Activated CD4-positive, alpha-beta T cell treated with anti-CD3 and anti-CD28 coated beads for 36 hours (primary cell): ENCODE measurements at regions not wholly inside any gene's neighbourhood (a gene's known extent, or its start where the extent isn't known, plus 50 kb on each side); places are given as distances from the start of the nearest gene placed in this dataset.

Experiments used
- ATAC-seq: fragments of 200-7000 bp; cut with Tn5 transposase; one replicate; pipeline ENCODE4 v1.10.0; 2021; ENCODE audit warnings: mild to moderate bottlenecking, moderate library complexity
- CTCF ChIA-PET: fragments of 350-600 bp; sonication (Branson Sonifier 250); formaldehyde crosslinking; loops from one replicate; lab custom pipeline; 2021; ENCODE audit warnings: antibody characterized with exemption; lab: Charles Lee
- POLR2A ChIA-PET: fragments of 350-600 bp; sonication (Branson Sonifier 250); formaldehyde crosslinking; loops from one replicate; lab custom pipeline; 2021; ENCODE audit warnings: antibody characterized with exemption, inconsistent platforms; lab: Charles Lee
- DNase-seq: peaks from one replicate; pipeline ENCODE4 v3.0.0-alpha.2; 2020
- H3K27ac Mint-ChIP-seq: one replicate; pipeline ENCODE4 v1.8.0; 2021; ENCODE audit warnings: mixed read lengths
- H3K27me3 Mint-ChIP-seq: one replicate; pipeline ENCODE4 v1.8.0; 2021; ENCODE audit warnings: mixed read lengths
- H3K36me3 Mint-ChIP-seq: one replicate; pipeline ENCODE4 v1.8.0; 2021; ENCODE audit warnings: low read depth, mixed read lengths
- H3K4me1 Mint-ChIP-seq: one replicate; pipeline ENCODE4 v1.8.0; 2021; ENCODE audit warnings: mixed read lengths
- H3K4me3 Mint-ChIP-seq: one replicate; pipeline ENCODE4 v1.8.0; 2021; ENCODE audit warnings: mild to moderate bottlenecking, moderate library complexity, mixed read lengths
- H3K9me3 Mint-ChIP-seq: one replicate; pipeline ENCODE4 v1.8.0; 2021; ENCODE audit warnings: low read depth, mixed read lengths
- intact Hi-C, 2 experiments: fragments of 100-400 bp; cut with DNase I in 1 of 2; cut with micrococcal nuclease in 1 of 2; formaldehyde crosslinking; loops; one replicate each; pipeline versions ENCODE4 v1.14.2 to v1.15.1; 2022 to 2024; cut with DNase I, micrococcal nuclease

DNA sequence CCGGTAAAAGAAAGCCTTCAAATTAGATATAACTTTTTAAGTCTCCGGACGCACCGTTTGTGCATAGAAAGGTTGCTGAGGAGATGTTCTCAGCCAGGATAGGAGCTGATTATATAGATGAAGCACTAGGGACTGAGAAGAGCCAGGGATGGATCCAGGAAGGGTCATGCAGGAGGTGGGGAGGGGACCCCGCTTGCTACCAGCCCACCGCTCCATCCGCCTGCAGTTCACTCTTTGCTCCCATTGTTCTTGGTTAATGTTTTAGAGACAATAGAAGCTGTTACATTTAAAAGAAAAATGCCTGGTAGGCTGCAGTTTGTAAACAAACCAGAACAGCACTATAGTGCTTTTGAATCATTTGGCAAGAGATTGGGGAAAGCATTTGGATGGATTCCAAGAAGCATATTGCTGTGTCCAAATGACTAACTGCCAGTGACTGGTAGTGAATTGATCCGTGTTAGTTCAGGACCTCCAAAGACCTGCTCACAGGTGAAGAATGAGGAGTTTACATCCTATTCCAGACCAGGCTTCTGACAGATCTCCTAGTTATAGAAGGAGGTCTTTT is 175.9 kb upstream of the TAC1 start:
- ATAC-seq: no peak
- ChIA-PET POLR2A (no interaction called here), CTCF (no interaction called here)
- DNase-seq: no peak
- intact Hi-C loops: no loop called here
- H3K4me1 Mint-ChIP-seq: no peaks in the 10 kb centered on the region
- H3K36me3 Mint-ChIP-seq: no peaks in the 10 kb centered on the region
- H3K27me3 Mint-ChIP-seq: no peaks in the 10 kb centered on the region
- no peak overlapping the region for H3K27ac Mint-ChIP-seq
- H3K4me3 Mint-ChIP-seq: no peak overlapping the region
- peaks cover 26% of the 10 kb centered on the region for H3K9me3 Mint-ChIP-seq

DNA sequence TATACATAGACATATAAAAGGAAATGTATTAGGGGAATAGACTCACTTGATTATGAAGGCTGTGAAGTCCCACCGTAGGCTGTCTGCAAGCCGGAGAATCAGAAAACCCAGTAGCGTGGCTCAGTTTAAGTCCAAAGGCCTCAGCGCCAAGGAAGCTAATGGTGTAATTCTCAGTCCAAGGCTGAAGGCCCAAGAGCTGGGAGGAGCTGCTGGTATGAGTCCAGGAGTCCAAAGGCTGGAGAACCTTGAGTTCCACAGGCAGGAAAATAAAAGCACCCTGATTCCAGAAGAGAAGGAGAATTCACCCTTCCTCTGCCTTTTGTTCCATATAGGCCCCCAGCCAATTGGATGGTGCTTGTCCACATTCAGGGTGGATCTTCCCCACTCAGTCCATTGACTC is 166.2 kb upstream of the TAC1 start:
- no peak overlapping the region for H3K4me3 Mint-ChIP-seq
- intact Hi-C loops: no loop called here
- H3K27ac Mint-ChIP-seq: no peak overlapping the region
- H3K36me3 Mint-ChIP-seq: no peaks in the 10 kb centered on the region
- ATAC-seq (no peak), DNase-seq (no peak)
- peaks cover 4% of the 10 kb centered on the region for H3K9me3 Mint-ChIP-seq
- no peaks in the 10 kb centered on the region for H3K4me1 Mint-ChIP-seq
- POLR2A ChIA-PET: no interaction called here
- H3K27me3 Mint-ChIP-seq: no peaks in the 10 kb centered on the region
- CTCF ChIA-PET: no interaction called here

DNA sequence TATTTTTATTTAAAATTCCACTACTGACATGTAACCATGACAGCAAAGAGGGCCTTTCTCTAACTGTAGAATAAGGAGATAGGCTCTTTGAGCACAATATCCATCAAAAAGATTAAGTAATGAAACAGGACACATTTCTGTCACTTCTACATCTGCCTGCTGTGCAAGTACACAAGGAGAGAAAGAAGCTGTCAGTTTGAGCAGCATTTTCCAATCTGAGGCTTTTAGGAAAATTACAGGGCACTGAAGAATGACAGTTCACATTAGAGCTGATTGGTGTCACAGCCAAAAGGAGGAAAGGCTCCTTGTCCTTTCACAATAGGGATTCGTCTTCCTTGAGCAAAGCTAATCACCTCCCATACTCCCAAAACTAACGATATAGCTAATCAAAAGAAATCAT is 158.8 kb upstream of the TAC1 start:
- no peak for DNase-seq
- Mint-ChIP-seq H3K27me3 (no peaks in the 10 kb centered on the region), H3K4me3 (no peak overlapping the region), H3K4me1 (no peaks in the 10 kb centered on the region), H3K36me3 (no peaks in the 10 kb centered on the region), H3K27ac (no peak overlapping the region), H3K9me3 (no peaks in the 10 kb centered on the region)
- CTCF ChIA-PET: no interaction called here
- POLR2A ChIA-PET: no interaction called here
- ATAC-seq: no peak
- intact Hi-C loops: no loop called here

DNA sequence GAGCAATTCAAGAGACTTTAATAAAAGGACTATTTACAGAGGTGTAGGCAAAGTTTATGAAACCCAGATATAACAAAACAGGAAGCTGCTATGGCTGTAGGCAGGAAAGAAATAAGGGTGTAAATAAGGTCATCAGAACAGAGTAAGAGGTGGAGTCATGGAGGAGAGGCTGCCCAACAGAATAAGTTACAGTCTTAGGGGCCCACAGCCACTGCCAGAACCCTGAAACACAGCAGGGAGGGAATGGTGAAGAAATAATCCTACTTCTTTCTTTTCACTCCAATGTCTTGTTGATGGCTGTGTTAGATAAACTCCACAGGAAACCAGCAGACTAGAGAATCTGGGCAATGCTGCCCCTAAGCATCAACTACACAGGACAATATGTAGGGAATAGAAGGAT is 155.8 kb upstream of the TAC1 start:
- no peaks in the 10 kb centered on the region for H3K27me3 Mint-ChIP-seq
- H3K9me3 Mint-ChIP-seq: peaks cover 2% of the 10 kb centered on the region
- no peak overlapping the region for H3K4me3 Mint-ChIP-seq
- intact Hi-C loops: no loop called here
- no peaks in the 10 kb centered on the region for H3K4me1 Mint-ChIP-seq
- no peak overlapping the region for H3K27ac Mint-ChIP-seq
- CTCF ChIA-PET: no interaction called here
- ATAC-seq (no peak), DNase-seq (no peak)
- H3K36me3 Mint-ChIP-seq: no peaks in the 10 kb centered on the region
- POLR2A ChIA-PET: no interaction called here

DNA sequence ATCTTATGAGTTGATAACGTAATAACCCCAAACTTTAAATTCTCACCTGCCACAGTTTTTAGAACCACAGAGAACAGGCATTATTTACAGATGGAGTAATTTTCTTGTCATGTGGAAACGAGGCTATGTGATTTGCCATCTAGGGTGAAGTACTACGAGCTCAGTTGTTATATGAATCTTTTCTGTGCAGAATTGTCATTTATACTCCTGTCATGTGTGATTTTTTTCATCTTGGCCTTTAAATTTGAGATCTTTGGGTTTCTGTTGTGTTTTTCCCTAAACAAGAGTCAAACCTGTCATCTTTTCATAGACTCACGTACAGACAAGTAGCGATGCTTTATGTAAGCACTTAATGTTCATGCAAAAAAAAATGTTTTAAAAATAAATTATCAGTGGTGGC is 153.7 kb upstream of the TAC1 start:
- ChIA-PET POLR2A (no interaction called here), CTCF (no interaction called here)
- Mint-ChIP-seq H3K4me3 (no peak overlapping the region), H3K4me1 (no peaks in the 10 kb centered on the region), H3K36me3 (no peaks in the 10 kb centered on the region), H3K27me3 (no peaks in the 10 kb centered on the region), H3K9me3 (peaks cover 7% of the 10 kb centered on the region), H3K27ac (no peak overlapping the region)
- DNase-seq (no peak), ATAC-seq (no peak)
- intact Hi-C loops: no loop called here

DNA sequence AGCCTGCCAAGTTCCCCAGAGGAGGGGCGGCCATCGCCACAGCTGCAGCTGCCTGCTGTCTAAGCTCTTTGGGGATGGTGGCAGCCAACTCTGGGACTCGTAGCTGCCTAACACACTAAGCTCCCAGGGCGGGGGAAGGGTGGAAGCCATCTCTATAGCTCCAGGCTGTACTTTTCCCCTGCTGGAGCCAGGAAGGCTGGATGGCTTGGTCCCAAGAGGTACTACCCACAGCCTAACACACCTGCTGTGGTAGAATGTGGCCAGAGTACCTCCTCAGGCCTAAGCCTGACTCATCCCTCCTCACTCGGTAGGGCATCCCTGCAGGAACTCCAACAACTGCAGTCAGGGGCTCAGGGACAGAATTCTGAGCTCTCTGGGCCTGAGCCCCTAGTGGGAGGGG is 151.7 kb upstream of the TAC1 start:
- DNase-seq (no peak), ATAC-seq (no peak)
- Mint-ChIP-seq H3K27me3 (no peaks in the 10 kb centered on the region), H3K4me3 (no peak overlapping the region), H3K27ac (no peak overlapping the region), H3K9me3 (peaks cover 9% of the 10 kb centered on the region), H3K36me3 (no peaks in the 10 kb centered on the region), H3K4me1 (no peaks in the 10 kb centered on the region)
- ChIA-PET POLR2A (no interaction called here), CTCF (no interaction called here)
- intact Hi-C loops: no loop called here

DNA sequence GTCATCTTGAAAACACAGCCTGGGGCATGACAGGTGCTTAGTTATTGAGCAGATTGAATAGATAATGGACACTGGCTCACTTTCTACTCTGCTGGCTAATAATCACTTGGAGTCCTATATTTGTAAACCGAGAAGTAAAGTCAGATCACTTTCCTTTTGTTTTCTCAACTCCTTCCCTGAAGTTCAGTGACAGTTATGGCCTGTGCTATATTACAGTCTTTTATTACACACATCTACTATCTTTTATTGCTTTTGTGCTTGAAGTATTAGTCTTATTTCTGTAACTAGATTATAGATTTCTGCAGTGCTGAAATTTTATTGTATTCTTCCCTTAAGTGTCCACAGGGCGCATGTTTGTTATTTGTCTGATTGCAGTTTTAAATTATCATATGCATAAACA is 136.4 kb upstream of the TAC1 start:
- POLR2A ChIA-PET: no interaction called here
- DNase-seq (no peak), ATAC-seq (no peak)
- intact Hi-C loops: no loop called here
- H3K36me3 Mint-ChIP-seq: no peaks in the 10 kb centered on the region
- H3K4me1 Mint-ChIP-seq: no peaks in the 10 kb centered on the region
- no peaks in the 10 kb centered on the region for H3K27me3 Mint-ChIP-seq
- H3K9me3 Mint-ChIP-seq: no peaks in the 10 kb centered on the region
- CTCF ChIA-PET: no interaction called here
- H3K27ac Mint-ChIP-seq: no peak overlapping the region
- H3K4me3 Mint-ChIP-seq: no peak overlapping the region

DNA sequence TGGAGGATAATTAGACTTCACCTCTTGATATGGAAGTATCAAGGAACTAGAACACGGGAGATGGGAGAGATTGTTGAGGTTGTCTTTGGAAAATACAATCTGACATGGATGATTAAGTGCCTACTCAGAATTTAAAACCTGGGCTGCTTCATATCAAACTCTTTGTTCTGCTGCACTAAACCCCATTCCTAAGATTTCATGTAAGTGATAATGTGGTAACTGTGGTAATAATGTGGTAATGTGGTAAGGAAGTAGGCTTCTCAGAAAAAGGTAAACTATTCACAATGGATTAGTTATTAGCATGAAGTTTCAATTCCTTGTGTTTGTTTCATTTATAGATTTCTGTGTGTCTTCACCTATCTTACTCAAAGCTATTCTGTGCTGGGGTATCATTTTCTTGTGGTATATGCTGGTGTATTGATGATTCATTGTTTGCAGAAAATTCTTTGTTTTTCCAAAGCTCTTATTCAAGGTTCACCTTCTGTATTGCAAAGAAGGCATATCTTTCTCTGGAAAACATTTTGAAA is 129.9 kb upstream of the TAC1 start:
- Mint-ChIP-seq H3K27me3 (no peaks in the 10 kb centered on the region), H3K9me3 (no peaks in the 10 kb centered on the region), H3K4me3 (no peak overlapping the region), H3K27ac (no peak overlapping the region), H3K36me3 (no peaks in the 10 kb centered on the region), H3K4me1 (no peaks in the 10 kb centered on the region)
- ATAC-seq (no peak), DNase-seq (no peak)
- intact Hi-C loops: no loop called here
- ChIA-PET CTCF (no interaction called here), POLR2A (no interaction called here)

DNA sequence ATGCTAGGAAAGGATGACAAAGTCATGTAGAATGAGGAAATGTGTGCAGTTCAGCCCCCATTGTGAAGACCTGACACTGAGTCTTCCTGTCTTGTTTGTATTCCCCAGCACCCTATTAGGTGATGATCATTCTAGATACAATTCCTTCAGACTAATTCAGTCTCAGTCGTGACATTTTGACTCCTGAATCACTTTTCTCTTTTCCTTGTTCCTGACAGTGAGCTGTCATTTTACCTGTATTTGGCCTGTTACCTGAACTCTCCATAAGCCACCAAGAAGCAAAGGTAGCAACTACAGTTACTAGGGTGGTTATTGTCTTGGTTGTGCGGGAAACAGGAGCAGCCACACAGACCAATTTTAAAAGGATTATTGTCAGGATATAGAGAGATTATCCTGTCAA is 111.4 kb upstream of the TAC1 start:
- ChIA-PET CTCF (no interaction called here), POLR2A (no interaction called here)
- no peak overlapping the region for H3K4me3 Mint-ChIP-seq
- DNase-seq (no peak), ATAC-seq (no peak)
- no peaks in the 10 kb centered on the region for H3K36me3 Mint-ChIP-seq
- peaks cover 2% of the 10 kb centered on the region for H3K27me3 Mint-ChIP-seq
- H3K9me3 Mint-ChIP-seq: no peaks in the 10 kb centered on the region
- H3K27ac Mint-ChIP-seq: no peak overlapping the region
- no peaks in the 10 kb centered on the region for H3K4me1 Mint-ChIP-seq
- intact Hi-C loops: no loop called here

DNA sequence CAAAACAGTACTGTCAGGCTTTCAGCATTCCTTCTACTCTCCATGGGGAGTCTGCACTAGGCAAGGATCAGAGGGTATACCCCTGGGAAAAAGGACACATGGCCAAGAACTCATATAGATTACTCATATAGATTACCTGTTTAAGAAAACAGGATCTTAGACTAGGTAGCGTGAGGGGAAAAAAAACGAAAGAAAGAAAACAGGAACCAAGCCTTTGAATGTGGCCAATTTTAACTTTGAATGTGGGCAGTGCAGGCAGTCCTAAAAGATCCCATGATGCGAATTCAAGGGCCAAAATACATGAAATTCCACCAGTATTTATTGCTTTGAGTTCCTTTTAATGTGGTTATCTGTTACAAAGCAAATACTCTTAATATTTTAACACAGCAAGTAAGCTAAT is 108.6 kb upstream of the TAC1 start:
- Mint-ChIP-seq H3K27ac (no peak overlapping the region), H3K4me1 (no peaks in the 10 kb centered on the region), H3K9me3 (no peaks in the 10 kb centered on the region), H3K4me3 (no peak overlapping the region), H3K27me3 (peaks cover 6% of the 10 kb centered on the region), H3K36me3 (no peaks in the 10 kb centered on the region)
- POLR2A ChIA-PET: no interaction called here
- intact Hi-C loops: no loop called here
- DNase-seq (no peak), ATAC-seq (no peak)
- CTCF ChIA-PET: no interaction called here

DNA sequence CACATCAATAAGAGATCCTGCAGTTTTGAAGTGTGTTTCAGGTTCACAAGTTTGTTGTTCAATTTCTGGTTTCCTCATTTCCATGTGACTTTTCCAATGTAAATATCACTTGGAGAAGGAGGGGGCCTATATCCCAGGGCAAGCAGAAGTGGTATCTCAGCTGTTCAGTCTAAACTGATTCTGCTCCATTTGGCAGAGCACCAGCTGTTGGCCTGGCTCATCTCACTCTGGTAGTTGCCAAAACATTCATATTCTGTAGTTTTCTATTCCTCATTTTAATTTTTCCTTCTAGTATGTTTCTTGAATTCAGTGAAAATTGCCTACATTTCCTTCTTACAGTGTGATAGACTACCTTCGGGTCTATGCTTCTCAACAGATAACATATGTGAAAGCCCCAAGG is 101.8 kb upstream of the TAC1 start:
- ChIA-PET CTCF (no interaction called here), POLR2A (no interaction called here)
- Mint-ChIP-seq H3K27ac (no peak overlapping the region), H3K9me3 (no peaks in the 10 kb centered on the region), H3K4me3 (no peak overlapping the region), H3K36me3 (no peaks in the 10 kb centered on the region), H3K27me3 (peaks cover 4% of the 10 kb centered on the region), H3K4me1 (no peaks in the 10 kb centered on the region)
- ATAC-seq (no peak), DNase-seq (no peak)
- intact Hi-C loops: no loop called here

DNA sequence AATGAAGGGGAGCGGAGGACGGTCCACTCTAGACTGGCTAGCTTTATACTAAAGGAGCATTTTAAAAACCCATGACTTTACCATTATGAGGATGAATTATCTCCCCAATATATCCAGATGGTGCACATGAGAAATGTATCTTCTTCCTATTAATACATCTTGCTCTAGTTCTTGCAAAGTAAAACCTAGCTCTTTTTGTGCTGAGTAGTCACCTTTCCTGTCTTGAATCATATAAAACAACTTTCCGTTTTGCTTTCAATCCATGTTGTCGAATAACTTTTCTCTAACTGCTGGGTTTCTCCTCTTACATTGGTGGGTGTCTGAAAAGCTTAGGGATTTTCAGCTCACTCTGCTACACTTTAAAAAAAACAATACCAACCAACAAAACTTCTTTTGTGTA is 96.3 kb upstream of the TAC1 start:
- H3K4me1 Mint-ChIP-seq: no peaks in the 10 kb centered on the region
- no peak for DNase-seq
- no peaks in the 10 kb centered on the region for H3K9me3 Mint-ChIP-seq
- intact Hi-C loops: no loop called here
- CTCF ChIA-PET: no interaction called here
- ATAC-seq: no peak
- H3K27ac Mint-ChIP-seq: no peak overlapping the region
- no peak overlapping the region for H3K4me3 Mint-ChIP-seq
- H3K27me3 Mint-ChIP-seq: peaks cover 3% of the 10 kb centered on the region
- POLR2A ChIA-PET: no interaction called here
- no peaks in the 10 kb centered on the region for H3K36me3 Mint-ChIP-seq

DNA sequence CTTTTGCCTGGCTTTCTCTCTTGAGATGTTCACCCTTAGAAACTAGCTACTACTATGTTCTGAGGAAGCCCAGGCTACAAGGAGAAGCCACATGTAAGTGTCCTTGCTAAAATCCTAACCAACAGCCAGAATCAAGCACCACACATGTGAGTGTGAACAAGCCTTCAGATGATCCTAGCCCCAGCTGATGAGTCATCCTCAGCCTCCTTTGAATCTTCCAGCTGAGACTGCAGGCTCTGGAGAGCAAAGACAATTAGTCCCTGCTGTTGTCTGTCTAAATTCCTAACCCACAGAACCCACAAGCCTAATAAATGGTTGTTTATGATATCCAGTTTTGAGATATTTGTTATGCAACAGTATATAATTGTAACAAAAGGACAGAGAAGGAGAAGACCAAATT is 92.8 kb upstream of the TAC1 start:
- no peaks in the 10 kb centered on the region for H3K4me1 Mint-ChIP-seq
- peaks cover 3% of the 10 kb centered on the region for H3K9me3 Mint-ChIP-seq
- ChIA-PET CTCF (no interaction called here), POLR2A (no interaction called here)
- no peak overlapping the region for H3K4me3 Mint-ChIP-seq
- H3K27ac Mint-ChIP-seq: no peak overlapping the region
- no peak for ATAC-seq
- intact Hi-C loops: no loop called here
- no peak for DNase-seq
- no peaks in the 10 kb centered on the region for H3K36me3 Mint-ChIP-seq
- peaks cover 3% of the 10 kb centered on the region for H3K27me3 Mint-ChIP-seq
